ENCODE measurements at regions not wholly inside any gene's neighbourhood (a gene's known extent, or its start where the extent isn't known, plus 50 kb on each side); places are given as distances from the start of the nearest gene placed in this dataset.
A peak's percentile ranks its signal among the peaks of the same experiment; 100 is the strongest.

GRCh38 chr1:8222789-8223188, 95.1 kb upstream of the SLC45A1 start:
- TF ChIP-seq CTCF (conservative IDR thresholded peaks at IDR 0.05; ENCODE audit: low read depth): no peak
- CTCF ChIA-PET: interaction anchor here (0.7 kb wide), 1 partner anchor 191 kb away, joined by 4 read pairs; no protein-coding TSS in a partner anchor
- peak overlapping the region; percentile 68 for H3K27ac ChIP-seq
- DNase-seq (ENCODE audit: low spot score): no peak
- POLR2A ChIA-PET (ENCODE audit: low non-redundant PET): no interaction called here

- TF ChIP-seq CTCF (conservative IDR thresholded peaks at IDR 0.05; ENCODE audit: low read depth): no peak
- no peak for DNase-seq (ENCODE audit: low spot score)
- ChIA-PET POLR2A (ENCODE audit: low non-redundant PET) (no interaction called here), CTCF (interaction anchor here (1.4 kb wide), 1 partner anchor 95 kb away, joined by 5 read pairs; no protein-coding TSS in a partner anchor)
- peak overlapping the region; percentile 66 for H3K27ac ChIP-seq
Observed at GRCh38 chr1:8219530-8219929, 98.4 kb upstream of the SLC45A1 start.

- ChIA-PET CTCF (interaction anchor here (1.4 kb wide), 1 partner anchor 96 kb away, joined by 5 read pairs; no protein-coding TSS in a partner anchor), POLR2A (ENCODE audit: low non-redundant PET) (no interaction called here)
- no peak for TF ChIP-seq CTCF (conservative IDR thresholded peaks at IDR 0.05; ENCODE audit: low read depth)
- H3K27ac ChIP-seq: peak overlapping the region; percentile 66
- DNase-seq (ENCODE audit: low spot score): no peak
Observed at GRCh38 chr1:8218351-8219092, 99.4 kb upstream of the SLC45A1 start.

GRCh38 chr1:8217809-8218208, 100.1 kb upstream of the SLC45A1 start:
- H3K27ac ChIP-seq: peak overlapping the region; percentile 66
- DNase-seq (ENCODE audit: low spot score): no peak
- POLR2A ChIA-PET (ENCODE audit: low non-redundant PET): no interaction called here
- TF ChIP-seq CTCF (conservative IDR thresholded peaks at IDR 0.05; ENCODE audit: low read depth): no peak
- CTCF ChIA-PET: no interaction called here

GRCh38 chr1:8217011-8217711, 100.8 kb upstream of the SLC45A1 start:
- no peak for TF ChIP-seq CTCF (conservative IDR thresholded peaks at IDR 0.05; ENCODE audit: low read depth)
- ChIA-PET CTCF (no interaction called here), POLR2A (ENCODE audit: low non-redundant PET) (no interaction called here)
- H3K27ac ChIP-seq: peak overlapping the region; percentile 66
- no peak for DNase-seq (ENCODE audit: low spot score)

GRCh38 chr1:8216005-8216404, 101.9 kb upstream of the SLC45A1 start:
- H3K27ac ChIP-seq: peak overlapping the region; percentile 37; the same call in 1 of the 2 replicates
- no peak for TF ChIP-seq CTCF (conservative IDR thresholded peaks at IDR 0.05; ENCODE audit: low read depth)
- ChIA-PET CTCF (interaction anchor here (0.7 kb wide), 1 partner anchor 119 kb away, joined by 3 read pairs; no protein-coding TSS in a partner anchor), POLR2A (ENCODE audit: low non-redundant PET) (no interaction called here)
- DNase-seq (ENCODE audit: low spot score): no peak

All from RWPE1 (cell line).